HG02588 (cell line): ENCODE measurements at regions not wholly inside any gene's neighbourhood (a gene's known extent, or its start where the extent isn't known, plus 50 kb on each side); places are given as distances from the start of the nearest gene placed in this dataset.

Source experiments
- ATAC-seq: cut with Tn5 transposase; IDR thresholded peaks from one replicate; pipeline ENCODE4 v1.9.1; 2021; ENCODE audit warnings: mild to moderate bottlenecking, moderate library complexity; ENCODE audit not compliant: unreplicated experiment

- no peak for ATAC-seq
Measured at GRCh38 chr20:11727708-11728107, 190.0 kb upstream of the BTBD3 start.

GRCh38 chr20:11728937-11729336 is 188.8 kb upstream of the BTBD3 start:
- no peak for ATAC-seq

- ATAC-seq = no peak
Measured at GRCh38 chr20:11729806-11730205, 187.9 kb upstream of the BTBD3 start.

GRCh38 chr20:11734431-11734830 is 183.3 kb upstream of the BTBD3 start:
- no peak for ATAC-seq

- no peak for ATAC-seq
Measured at GRCh38 chr20:11738852-11739251, 178.8 kb upstream of the BTBD3 start.

- ATAC-seq = no peak
Measured at GRCh38 chr20:11740975-11741374, 176.7 kb upstream of the BTBD3 start.

GRCh38 chr20:11745145-11745544 is 172.5 kb upstream of the BTBD3 start:
- ATAC-seq = no peak

- no peak for ATAC-seq
Measured at GRCh38 chr20:11748436-11748835, 169.3 kb upstream of the BTBD3 start.

- ATAC-seq = no peak
Measured at GRCh38 chr20:11752336-11752735, 165.4 kb upstream of the BTBD3 start.

GRCh38 chr20:11753155-11753554 is 164.5 kb upstream of the BTBD3 start:
- no peak for ATAC-seq

GRCh38 chr20:11754451-11754850 is 163.2 kb upstream of the BTBD3 start:
- no peak for ATAC-seq

GRCh38 chr20:11755071-11755841 is 162.4 kb upstream of the BTBD3 start:
- ATAC-seq = no peak

GRCh38 chr20:11761497-11761896 is 156.2 kb upstream of the BTBD3 start:
- no peak for ATAC-seq

- ATAC-seq = no peak
Measured at GRCh38 chr20:11766961-11767360, 150.7 kb upstream of the BTBD3 start.

- ATAC-seq = no peak
Measured at GRCh38 chr20:11769825-11770224, 147.9 kb upstream of the BTBD3 start.

- no peak for ATAC-seq
Measured at GRCh38 chr20:11772226-11772730, 145.4 kb upstream of the BTBD3 start.

GRCh38 chr20:11776687-11777086 is 141.0 kb upstream of the BTBD3 start:
- ATAC-seq = no peak

- no peak for ATAC-seq
Measured at GRCh38 chr20:11777387-11778205, 140.1 kb upstream of the BTBD3 start.

- ATAC-seq = no peak
Measured at GRCh38 chr20:11778206-11778570, 139.5 kb upstream of the BTBD3 start.

GRCh38 chr20:11780765-11781369 is 136.8 kb upstream of the BTBD3 start:
- no peak for ATAC-seq

- ATAC-seq = no peak
Measured at GRCh38 chr20:11783102-11783850, 134.4 kb upstream of the BTBD3 start.
